ENCODE measurements at regions not wholly inside any gene's neighbourhood (a gene's known extent, or its start where the extent isn't known, plus 50 kb on each side); places are given as distances from the start of the nearest gene placed in this dataset.

DNA sequence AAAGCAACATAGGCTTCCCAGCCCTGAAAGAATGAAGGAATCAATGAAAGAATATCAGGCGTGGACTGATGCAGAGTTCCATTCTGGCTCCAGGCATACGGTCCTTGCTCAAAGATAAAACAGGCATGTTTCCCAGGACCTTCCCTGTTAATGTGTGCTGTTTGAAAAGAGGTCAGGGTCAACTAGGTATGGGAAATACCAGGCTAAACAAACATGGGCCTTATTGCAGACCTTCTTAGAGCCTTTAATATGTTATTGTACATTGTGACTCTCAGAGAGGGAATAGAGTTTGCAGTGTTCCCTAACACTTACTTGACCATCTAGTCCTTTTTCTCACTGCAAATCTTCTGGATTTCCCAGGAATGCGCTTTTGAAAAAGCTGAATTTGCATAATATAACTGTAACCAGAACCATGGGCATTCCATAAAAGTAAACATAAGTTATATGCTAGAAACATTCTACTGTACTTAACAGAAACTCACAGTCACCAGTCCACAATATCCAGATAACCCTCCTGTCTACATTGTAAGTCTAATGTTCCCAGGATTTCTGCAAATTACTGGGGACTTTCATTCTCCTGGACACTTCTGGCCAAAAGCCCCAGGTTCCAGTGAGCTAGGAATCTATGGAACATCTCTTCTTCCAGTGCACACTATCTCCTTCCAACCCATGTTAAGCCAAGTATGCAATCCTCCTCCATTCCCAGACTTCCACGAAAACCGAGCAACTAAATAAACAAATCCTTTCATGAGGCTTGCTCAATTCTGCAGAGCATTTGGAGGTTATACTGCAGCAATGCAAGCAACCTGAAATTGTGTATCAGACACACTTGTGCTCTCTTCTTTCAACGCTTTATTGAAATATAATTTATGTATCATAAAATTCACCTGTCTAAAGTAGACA, 486.6 kb downstream of the SETD4 start:
- 73 to 75% methylated on average over 6 of the region's 6 CpGs for whole genome bisulfite sequencing, 2 donors
- H3K4me3 ChIP-seq = no peak overlapping the region
- no peaks in the 10 kb centered on the region for H3K4me1 ChIP-seq
- intact Hi-C loops (cut with DNase I) = no loop called here
- DNase-seq = no peak
- H3K36me3 ChIP-seq = no peaks in the 10 kb centered on the region
- H3K27me3 ChIP-seq = peaks cover 0 to 9% (median 0%) of the 10 kb centered on the region in 7 donors
- ATAC-seq = no peak
- H3K27ac ChIP-seq = no peak overlapping the region
- TF ChIP-seq, protein P1, sequence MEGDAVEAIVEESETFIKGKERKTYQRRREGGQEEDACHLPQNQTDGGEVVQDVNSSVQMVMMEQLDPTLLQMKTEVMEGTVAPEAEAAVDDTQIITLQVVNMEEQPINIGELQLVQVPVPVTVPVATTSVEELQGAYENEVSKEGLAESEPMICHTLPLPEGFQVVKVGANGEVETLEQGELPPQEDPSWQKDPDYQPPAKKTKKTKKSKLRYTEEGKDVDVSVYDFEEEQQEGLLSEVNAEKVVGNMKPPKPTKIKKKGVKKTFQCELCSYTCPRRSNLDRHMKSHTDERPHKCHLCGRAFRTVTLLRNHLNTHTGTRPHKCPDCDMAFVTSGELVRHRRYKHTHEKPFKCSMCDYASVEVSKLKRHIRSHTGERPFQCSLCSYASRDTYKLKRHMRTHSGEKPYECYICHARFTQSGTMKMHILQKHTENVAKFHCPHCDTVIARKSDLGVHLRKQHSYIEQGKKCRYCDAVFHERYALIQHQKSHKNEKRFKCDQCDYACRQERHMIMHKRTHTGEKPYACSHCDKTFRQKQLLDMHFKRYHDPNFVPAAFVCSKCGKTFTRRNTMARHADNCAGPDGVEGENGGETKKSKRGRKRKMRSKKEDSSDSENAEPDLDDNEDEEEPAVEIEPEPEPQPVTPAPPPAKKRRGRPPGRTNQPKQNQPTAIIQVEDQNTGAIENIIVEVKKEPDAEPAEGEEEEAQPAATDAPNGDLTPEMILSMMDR (IDR thresholded peaks at IDR 0.05) = no peak
- peaks cover 0 to 1% (median 0%) of the 10 kb centered on the region in 11 donors for H3K9me3 ChIP-seq

DNA sequence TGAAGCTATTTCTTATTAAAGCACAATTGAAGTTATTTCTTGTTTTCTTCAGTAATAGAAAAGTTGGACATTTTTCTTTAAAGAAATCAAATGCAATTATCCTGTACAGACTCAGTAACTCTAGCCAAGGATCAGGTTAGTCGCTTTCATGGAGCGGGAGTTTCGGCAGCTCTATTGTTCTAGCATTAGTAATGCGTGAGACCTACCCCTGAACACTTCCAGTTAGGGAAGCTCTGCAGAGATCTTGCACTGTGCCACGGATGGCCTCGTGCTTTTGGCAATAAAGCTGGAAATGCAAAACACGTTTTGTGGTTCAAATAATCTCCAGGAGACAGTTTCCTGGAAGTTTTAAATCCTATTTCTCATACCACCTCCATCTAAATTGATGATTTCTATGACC, 488.4 kb downstream of the SETD4 start:
- H3K27me3 ChIP-seq = peaks cover 0 to 9% (median 0%) of the 10 kb centered on the region in 7 donors
- intact Hi-C loops (cut with DNase I) = no loop called here
- TF ChIP-seq, protein P1 (IDR thresholded peaks at IDR 0.05) = no peak
- H3K9me3 ChIP-seq = peaks cover 0 to 6% (median 0%) of the 10 kb centered on the region in 11 donors
- no peak overlapping the region for H3K4me3 ChIP-seq
- no peaks in the 10 kb centered on the region for H3K36me3 ChIP-seq
- no peak for DNase-seq
- no peak for ATAC-seq
- no peak overlapping the region for H3K27ac ChIP-seq
- no peaks in the 10 kb centered on the region for H3K4me1 ChIP-seq
- WGBS, 2 donors = 74 to 78% methylated on average over 7 of the region's 7 CpGs

DNA sequence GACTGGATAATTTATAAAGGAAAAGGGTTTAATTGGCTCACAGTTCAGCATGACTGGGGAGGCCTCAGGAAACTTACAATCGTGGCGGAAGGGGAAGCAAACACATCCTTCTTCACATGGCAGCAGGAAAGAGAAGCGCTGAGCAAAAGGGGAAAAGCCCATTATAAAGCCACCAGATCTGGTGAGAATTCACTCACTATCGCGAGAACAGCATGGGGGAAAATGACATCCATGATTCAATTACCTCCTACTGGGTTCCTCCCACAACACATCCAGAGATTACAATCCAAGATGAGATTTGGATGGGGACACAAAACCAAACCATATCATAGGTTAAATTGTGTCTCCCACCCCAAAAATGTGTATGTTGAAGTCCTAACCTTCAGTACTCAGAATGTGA, 491.7 kb downstream of the SETD4 start:
- DNase-seq (no peak), ATAC-seq (no peak)
- peaks cover 0 to 3% (median 0%) of the 10 kb centered on the region in 7 donors for H3K27me3 ChIP-seq
- TF ChIP-seq, protein P1 (IDR thresholded peaks at IDR 0.05) = no peak
- H3K4me1 ChIP-seq = peaks cover 0 to 26% (median 0%) of the 10 kb centered on the region in 9 donors
- no peak overlapping the region for H3K4me3 ChIP-seq
- H3K27ac ChIP-seq = no peak overlapping the region
- H3K36me3 ChIP-seq = no peaks in the 10 kb centered on the region
- intact Hi-C loops (cut with DNase I) = no loop called here
- 61 to 70% methylated on average over 5 of the region's 5 CpGs for WGBS, 2 donors
- H3K9me3 ChIP-seq = peaks cover 0 to 9% (median 0%) of the 10 kb centered on the region in 11 donors

DNA sequence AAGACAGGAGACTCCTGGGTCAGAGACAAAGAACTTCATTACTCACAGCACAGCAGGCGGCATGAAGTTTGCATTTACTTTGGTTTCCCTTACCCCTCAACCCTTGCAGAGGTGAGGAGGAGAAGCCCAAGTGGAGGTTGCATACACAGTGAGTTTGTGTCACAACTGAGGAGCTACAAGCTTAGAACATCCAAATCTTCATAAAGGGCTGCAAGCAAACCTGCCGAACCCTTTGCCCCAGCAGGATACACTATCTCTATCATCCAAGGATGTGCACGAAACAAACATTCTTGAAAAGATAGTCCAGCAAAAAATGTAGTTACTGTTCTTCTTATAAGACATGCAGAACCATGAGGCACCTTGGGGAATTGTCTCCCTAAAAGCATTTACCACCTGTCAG, 493.5 kb downstream of the SETD4 start:
- Histone ChIP-seq H3K4me1 (peaks cover 0 to 40% (median 0%) of the 10 kb centered on the region in 9 donors), H3K27me3 (peaks cover 0 to 3% (median 0%) of the 10 kb centered on the region in 7 donors), H3K36me3 (no peaks in the 10 kb centered on the region), H3K4me3 (no peak overlapping the region), H3K9me3 (peaks cover 0 to 9% (median 0%) of the 10 kb centered on the region in 11 donors), H3K27ac (no peak overlapping the region)
- 88 to 92% methylated on average over 3 of the region's 3 CpGs for WGBS, 2 donors
- DNase-seq (no peak), ATAC-seq (no peak)
- intact Hi-C loops (cut with DNase I) = no loop called here
- TF ChIP-seq, protein P1 (IDR thresholded peaks at IDR 0.05) = no peak

Measured in heart right ventricle (tissue), 16 donors.